Peyer's patch (tissue), 4 donors: ENCODE measurements at regions not wholly inside any gene's neighbourhood (a gene's known extent, or its start where the extent isn't known, plus 50 kb on each side); places are given as distances from the start of the nearest gene placed in this dataset.

Experiments
- DNase-seq, 3 donors: peaks; one replicate each; pipeline ENCODE4 v3.0.0-alpha.2; 2017 to 2019
- H3K27ac ChIP-seq, 4 donors: fragments of 200-600 bp; sonication (generic); one replicate each; pipeline ENCODE4 v1.5.1; 2016 to 2019
- H3K27me3 ChIP-seq, 2 donors: fragments of 200-600 bp; sonication (generic); one replicate each; pipeline ENCODE4 v1.5.1; 2019
- H3K36me3 ChIP-seq, 3 donors: fragments of 200-600 bp; sonication (generic); one replicate each; pipeline ENCODE4 v1.5.1; 2016 to 2019
- H3K4me1 ChIP-seq, 4 donors: fragments of 200-600 bp; sonication (generic); one replicate each; pipeline ENCODE4 v1.5.1; 2016 to 2019
- H3K4me3 ChIP-seq, 4 donors: fragments of 200-600 bp; sonication (generic); 1 replicate in 3 of 4; 2 replicates in 1 of 4; pipeline ENCODE4 v1.5.1; 2016 to 2019; ENCODE audit warnings: mild to moderate bottlenecking in 1 of 4
- H3K9me3 ChIP-seq, 4 donors: fragments of 200-600 bp; sonication (generic); one replicate each; pipeline ENCODE4 v1.5.1; 2016 to 2019; ENCODE audit warnings: mild to moderate bottlenecking in 1 of 4
- CTCF ChIP-seq, 6 experiments: fragments of 450-650 bp in 4 of 6; fragments of 200-600 bp in 2 of 6; sonication (generic) in 1 of 6; IDR thresholded peaks; one replicate each; pipeline ENCODE4 v1.5.1; 2017 to 2019; ENCODE audit warnings: antibody characterized with exemption in 6 of 6, mild to moderate bottlenecking in 3 of 6, moderate library complexity in 1 of 6
- POLR2A ChIP-seq, 2 donors: fragments of 450-650 bp; IDR thresholded peaks; one replicate each; pipeline ENCODE4 v1.5.1; 2017; ENCODE audit warnings: antibody characterized with exemption in 2 of 2, mild to moderate bottlenecking in 2 of 2, moderate library complexity in 2 of 2

- DNase-seq, result no peak
- no peak overlapping the region for H3K27ac ChIP-seq
- H3K4me1 ChIP-seq, result no peaks in the 10 kb centered on the region
- no peaks in the 10 kb centered on the region for H3K9me3 ChIP-seq
- TF ChIP-seq POLR2A (IDR thresholded peaks at IDR 0.05) (no peak), CTCF (IDR thresholded peaks at IDR 0.05) (no peak)
- no peak overlapping the region for H3K4me3 ChIP-seq
- H3K27me3 ChIP-seq, result no peaks in the 10 kb centered on the region
- H3K36me3 ChIP-seq, result no peaks in the 10 kb centered on the region
Observed at GRCh38 chr5:164998142-164998541, 1492.7 kb downstream of the MAT2B start.

DNA sequence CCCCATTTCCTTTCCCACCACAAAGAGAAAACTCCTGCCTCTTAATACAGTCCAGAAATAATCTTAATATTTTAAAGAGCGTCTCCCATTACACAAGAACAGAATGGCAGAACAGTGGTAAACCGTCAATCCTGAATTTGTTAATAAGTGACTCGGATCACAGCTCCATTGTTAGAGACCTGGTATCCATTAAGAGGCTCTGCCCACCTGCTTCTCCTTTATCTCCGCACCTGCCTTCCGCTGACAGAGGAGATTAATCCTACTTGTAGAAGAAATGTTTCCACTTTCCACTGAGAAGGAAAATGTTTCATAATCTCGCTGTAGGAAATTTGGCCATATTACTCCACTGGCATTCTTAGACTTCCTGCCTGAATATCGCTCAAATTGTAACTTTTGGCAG lies 1493.2 kb downstream of the MAT2B start:
- DNase-seq, result no peak
- TF ChIP-seq CTCF (IDR thresholded peaks at IDR 0.05) (no peak), POLR2A (IDR thresholded peaks at IDR 0.05) (no peak)
- no peaks in the 10 kb centered on the region for H3K27me3 ChIP-seq
- H3K9me3 ChIP-seq, result no peaks in the 10 kb centered on the region
- no peak overlapping the region for H3K4me3 ChIP-seq
- no peak overlapping the region for H3K27ac ChIP-seq
- H3K36me3 ChIP-seq, result no peaks in the 10 kb centered on the region
- no peaks in the 10 kb centered on the region for H3K4me1 ChIP-seq

DNA sequence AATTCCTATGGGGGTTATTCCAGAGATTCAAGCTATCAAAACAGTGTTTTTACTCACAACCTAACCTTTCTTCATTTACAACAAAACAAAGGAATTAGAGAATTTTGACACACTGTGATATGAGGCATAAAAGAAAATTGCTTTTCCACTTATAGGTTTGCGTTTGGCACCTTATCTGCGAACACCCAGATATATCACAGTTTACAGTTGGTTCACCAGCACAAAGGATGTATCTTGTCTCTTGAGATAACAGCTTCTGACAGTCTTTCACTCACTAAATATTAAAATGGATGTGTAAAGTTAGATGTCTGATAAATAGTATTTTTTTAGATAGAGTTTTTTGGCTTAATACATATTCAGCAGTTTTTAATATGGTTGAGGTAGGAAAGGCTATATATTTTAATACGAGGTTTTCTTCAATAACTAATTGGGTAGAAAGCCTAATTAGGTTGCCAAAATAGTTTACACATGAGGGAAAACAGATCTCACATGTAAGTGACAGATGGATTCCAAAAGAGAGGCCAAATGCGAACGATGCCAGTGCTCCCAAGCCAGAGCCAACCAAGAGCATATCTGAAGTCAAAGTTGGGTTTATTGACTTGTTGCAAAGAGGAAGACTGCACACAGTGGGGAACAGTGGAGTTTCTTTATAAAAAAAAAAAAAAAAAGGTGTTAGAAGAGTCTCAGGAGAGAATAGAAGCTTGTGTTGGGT lies 1495.2 kb downstream of the MAT2B start:
- H3K4me3 ChIP-seq, result no peak overlapping the region
- DNase-seq, result no peak
- no peak overlapping the region for H3K27ac ChIP-seq
- no peaks in the 10 kb centered on the region for H3K4me1 ChIP-seq
- TF ChIP-seq CTCF (IDR thresholded peaks at IDR 0.05) (no peak), POLR2A (IDR thresholded peaks at IDR 0.05) (no peak)
- H3K27me3 ChIP-seq, result no peaks in the 10 kb centered on the region
- no peaks in the 10 kb centered on the region for H3K36me3 ChIP-seq
- no peaks in the 10 kb centered on the region for H3K9me3 ChIP-seq

DNA sequence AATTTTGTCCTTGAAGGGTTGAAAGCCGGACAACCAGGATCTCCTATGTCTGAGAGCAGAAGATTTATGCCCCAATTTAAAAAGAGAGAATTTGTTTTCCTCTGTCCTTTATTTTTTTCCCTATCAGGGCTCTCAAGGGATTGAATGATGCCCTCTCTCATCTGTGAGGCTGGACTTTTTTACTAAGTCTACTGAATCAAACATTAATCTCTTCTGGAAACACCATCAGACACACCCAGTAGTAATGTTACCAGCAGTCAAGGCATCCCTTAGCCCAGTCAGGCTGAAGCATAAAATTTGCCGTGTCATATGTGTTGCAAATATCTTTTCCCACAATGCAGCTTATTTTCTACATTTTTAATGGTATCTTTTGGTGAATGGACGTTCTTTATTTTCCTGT lies 1497.9 kb downstream of the MAT2B start:
- Histone ChIP-seq H3K27ac (no peak overlapping the region), H3K4me1 (no peaks in the 10 kb centered on the region), H3K36me3 (no peaks in the 10 kb centered on the region), H3K4me3 (no peak overlapping the region), H3K27me3 (no peaks in the 10 kb centered on the region), H3K9me3 (no peaks in the 10 kb centered on the region)
- no peak for TF ChIP-seq POLR2A (IDR thresholded peaks at IDR 0.05)
- no peak for TF ChIP-seq CTCF (IDR thresholded peaks at IDR 0.05)
- DNase-seq, result no peak

DNA sequence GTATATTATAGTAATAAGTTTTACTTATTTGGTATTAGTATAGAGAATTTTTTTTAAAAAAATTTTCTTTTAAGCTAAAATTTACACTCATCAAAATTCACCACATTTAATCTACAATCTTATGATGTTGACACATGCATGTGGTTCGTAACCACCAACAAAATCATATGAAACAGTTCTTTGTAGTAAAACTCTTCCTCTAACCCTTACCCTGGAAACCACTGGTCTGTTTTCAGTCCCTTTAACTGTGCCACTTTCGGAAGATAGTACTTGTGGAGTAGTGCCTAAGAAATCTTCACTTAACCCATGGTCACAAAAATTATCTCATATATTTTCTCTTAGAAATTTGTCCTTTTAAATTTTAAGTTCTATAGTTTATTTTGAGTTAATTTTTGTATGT lies 1498.8 kb downstream of the MAT2B start:
- Histone ChIP-seq H3K4me1 (no peaks in the 10 kb centered on the region), H3K36me3 (no peaks in the 10 kb centered on the region), H3K4me3 (no peak overlapping the region), H3K27me3 (no peaks in the 10 kb centered on the region), H3K27ac (no peak overlapping the region), H3K9me3 (no peaks in the 10 kb centered on the region)
- TF ChIP-seq CTCF (IDR thresholded peaks at IDR 0.05) (no peak), POLR2A (IDR thresholded peaks at IDR 0.05) (no peak)
- DNase-seq, result no peak

DNA sequence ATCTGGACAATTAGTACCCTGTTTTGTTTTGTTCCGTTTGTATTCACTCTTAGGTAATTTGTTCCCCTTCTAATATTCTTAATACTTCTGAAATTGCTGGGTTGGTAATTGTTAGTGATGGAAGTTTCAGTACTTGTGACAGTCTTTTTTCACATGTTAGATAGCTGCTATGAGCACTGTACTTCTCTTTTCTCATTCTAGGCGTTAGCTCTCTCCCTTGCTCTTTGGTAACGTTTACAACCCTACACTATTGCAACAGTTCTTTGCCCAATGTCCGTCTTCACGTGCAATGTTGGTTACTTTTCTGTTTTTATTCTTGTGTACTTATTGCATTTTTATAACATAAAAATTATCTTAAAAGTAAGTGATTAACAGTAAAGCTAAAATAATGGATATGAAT lies 1509.0 kb downstream of the MAT2B start:
- no peak overlapping the region for H3K4me3 ChIP-seq
- TF ChIP-seq CTCF (IDR thresholded peaks at IDR 0.05) (no peak), POLR2A (IDR thresholded peaks at IDR 0.05) (no peak)

More for the DNA sequence above, 1509.0 kb downstream of the MAT2B start:
- no peak overlapping the region for H3K27ac ChIP-seq
- H3K36me3 ChIP-seq, result no peaks in the 10 kb centered on the region
- H3K9me3 ChIP-seq, result no peaks in the 10 kb centered on the region
- no peak for DNase-seq
- no peaks in the 10 kb centered on the region for H3K27me3 ChIP-seq
- H3K4me1 ChIP-seq, result no peaks in the 10 kb centered on the region
